Neural progenitor cell (in vitro differentiated cells): ENCODE measurements at regions not wholly inside any gene's neighbourhood (a gene's known extent, or its start where the extent isn't known, plus 50 kb on each side); places are given as distances from the start of the nearest gene placed in this dataset.

Experiments
- DNase-seq: peaks from one replicate; pipeline ENCODE4 v3.0.0-alpha.2; 2016; ENCODE audit warnings: low spot score
- H2AFZ ChIP-seq: fragments of 200-600 bp; sonication (generic); replicated peaks from 2 replicates; pipeline ENCODE4 v1.6.1; 2016; ENCODE audit warnings: antibody characterized with exemption
- H3F3A ChIP-seq: fragments of 200-600 bp; sonication (generic); 2 replicates; pipeline ENCODE4 v1.6.1; 2016; ENCODE audit warnings: antibody characterized with exemption, low read depth
- H3K27ac ChIP-seq: fragments of 200-600 bp; sonication (generic); 2 replicates; pipeline ENCODE4 v1.5.1; 2016; ENCODE audit warnings: mild to moderate bottlenecking
- H3K27me3 ChIP-seq: fragments of 200-600 bp; sonication (generic); 2 replicates; pipeline ENCODE4 v1.6.1; 2016; ENCODE audit warnings: mild to moderate bottlenecking, moderate library complexity
- H3K36me3 ChIP-seq: fragments of 200-600 bp; sonication (generic); 2 replicates; pipeline ENCODE4 v1.5.1; 2016
- H3K4me1 ChIP-seq: fragments of 200-600 bp; sonication (generic); 2 replicates; pipeline ENCODE4 v1.6.1; 2016; ENCODE audit warnings: mixed run types
- H3K4me2 ChIP-seq: fragments of 200-600 bp; sonication (generic); 2 replicates; pipeline ENCODE4 v1.6.1; 2016
- H3K4me3 ChIP-seq: fragments of 200-600 bp; sonication (generic); 2 replicates; pipeline ENCODE4 v1.5.1; 2016
- H3K79me2 ChIP-seq: fragments of 200-600 bp; sonication (generic); 2 replicates; pipeline ENCODE4 v1.6.1; 2016; ENCODE audit warnings: low read depth
- H3K9ac ChIP-seq: fragments of 200-600 bp; sonication (generic); 2 replicates; pipeline ENCODE4 v1.6.1; 2016
- H3K9me3 ChIP-seq: fragments of 200-600 bp; sonication (generic); 2 replicates; pipeline ENCODE4 v1.5.1; 2016; ENCODE audit warnings: low read depth
- H4K20me1 ChIP-seq: fragments of 200-600 bp; sonication (generic); 2 replicates; pipeline ENCODE4 v1.6.1; 2016; ENCODE audit warnings: low read depth
- H3K27ac Mint-ChIP-seq: 3 replicates; pipeline ENCODE4 v1.8.0; 2021; ENCODE audit warnings: mixed read lengths
- H3K27me3 Mint-ChIP-seq: 2 replicates; pipeline ENCODE4 v1.8.0; 2022; ENCODE audit warnings: low read depth, mild to moderate bottlenecking, inconsistent platforms, moderate library complexity, mixed read lengths; ENCODE audit not compliant: insufficient read depth
- H3K36me3 Mint-ChIP-seq: 3 replicates; pipeline ENCODE4 v1.8.0; 2021; ENCODE audit warnings: mixed read lengths
- H3K4me1 Mint-ChIP-seq: 3 replicates; pipeline ENCODE4 v1.8.0; 2021; ENCODE audit warnings: mixed read lengths
- H3K4me3 Mint-ChIP-seq: 3 replicates; pipeline ENCODE4 v1.8.0; 2021; ENCODE audit warnings: mild to moderate bottlenecking, moderate library complexity, mixed read lengths
- H3K9me3 Mint-ChIP-seq: 3 replicates; pipeline ENCODE4 v1.8.0; 2020; ENCODE audit warnings: mixed read lengths
- CTCF ChIP-seq: fragments of 200-600 bp; sonication (generic); IDR thresholded peaks from 2 replicates; pipeline ENCODE4 v1.5.1; 2017; ENCODE audit warnings: antibody characterized with exemption, mild to moderate bottlenecking
- EZH2 ChIP-seq: fragments of 200-600 bp; sonication (generic); IDR thresholded peaks from 2 replicates; pipeline ENCODE4 v1.6.1; 2017; ENCODE audit warnings: antibody characterized with exemption, mild to moderate bottlenecking, moderate library complexity
- EZH2phosphoT487 ChIP-seq: fragments of 200-600 bp; sonication (generic); IDR thresholded peaks from 2 replicates; pipeline ENCODE4 v1.6.1; 2017; ENCODE audit warnings: antibody characterized with exemption

GRCh38 chr20:23284009-23284408 is 66.6 kb upstream of the NXT1 start:
- Mint-ChIP-seq H3K9me3 (no peaks in the 10 kb centered on the region), H3K4me3 (no peak overlapping the region), H3K27me3 (peaks cover 10% of the 10 kb centered on the region), H3K36me3 (no peaks in the 10 kb centered on the region), H3K4me1 (peaks cover 6% of the 10 kb centered on the region), H3K27ac (no peak overlapping the region)
- no peaks in the 10 kb centered on the region for H3F3A ChIP-seq
- H3K9me3 ChIP-seq, result no peaks in the 10 kb centered on the region
- no peaks in the 10 kb centered on the region for H3K36me3 ChIP-seq
- no peak overlapping the region for H2AFZ ChIP-seq
- no peak overlapping the region for H3K27ac ChIP-seq
- H3K9ac ChIP-seq, result no peak overlapping the region
- TF ChIP-seq CTCF (no peak), EZH2 (no peak), EZH2phosphoT487 (no peak)
- no peaks in the 10 kb centered on the region for H3K79me2 ChIP-seq
- no peak overlapping the region for H3K4me2 ChIP-seq
- DNase-seq, result no peak
- H4K20me1 ChIP-seq, result no peaks in the 10 kb centered on the region
- H3K27me3 ChIP-seq, result no peaks in the 10 kb centered on the region
- H3K4me1 ChIP-seq, result peaks cover 9% of the 10 kb centered on the region
- no peak overlapping the region for H3K4me3 ChIP-seq

- H3K4me3 Mint-ChIP-seq, result no peak overlapping the region
- H4K20me1 ChIP-seq, result no peaks in the 10 kb centered on the region
- H3K9me3 Mint-ChIP-seq, result no peaks in the 10 kb centered on the region
- H3K36me3 Mint-ChIP-seq, result no peaks in the 10 kb centered on the region
- no peak for DNase-seq
- no peak overlapping the region for H3K4me2 ChIP-seq
- H3K36me3 ChIP-seq, result no peaks in the 10 kb centered on the region
- H3K27ac ChIP-seq, result no peak overlapping the region
- no peaks in the 10 kb centered on the region for H3F3A ChIP-seq
- no peak overlapping the region for H3K4me3 ChIP-seq
- H2AFZ ChIP-seq, result no peak overlapping the region
- no peak overlapping the region for H3K27ac Mint-ChIP-seq
- peaks cover 4% of the 10 kb centered on the region for H3K4me1 Mint-ChIP-seq
- H3K4me1 ChIP-seq, result peaks cover 8% of the 10 kb centered on the region
- no peak for TF ChIP-seq CTCF
- no peak for TF ChIP-seq EZH2
- TF ChIP-seq EZH2phosphoT487, result no peak
- H3K27me3 ChIP-seq, result no peaks in the 10 kb centered on the region
- H3K27me3 Mint-ChIP-seq, result peaks cover 8% of the 10 kb centered on the region
- H3K79me2 ChIP-seq, result no peaks in the 10 kb centered on the region
- no peaks in the 10 kb centered on the region for H3K9me3 ChIP-seq
- H3K9ac ChIP-seq, result no peak overlapping the region
Observed at GRCh38 chr20:23283096-23283850, 67.3 kb upstream of the NXT1 start.

- Histone ChIP-seq H3K79me2 (no peaks in the 10 kb centered on the region), H3K4me2 (no peak overlapping the region), H3K4me3 (no peak overlapping the region), H3K9ac (no peak overlapping the region), H3K27ac (no peak overlapping the region), H3K4me1 (peaks cover 8% of the 10 kb centered on the region), H3K27me3 (no peaks in the 10 kb centered on the region), H3K36me3 (no peaks in the 10 kb centered on the region), H3F3A (no peaks in the 10 kb centered on the region), H3K9me3 (no peaks in the 10 kb centered on the region), H4K20me1 (no peaks in the 10 kb centered on the region), H2AFZ (no peak overlapping the region)
- no peak overlapping the region for H3K27ac Mint-ChIP-seq
- H3K9me3 Mint-ChIP-seq, result no peaks in the 10 kb centered on the region
- TF ChIP-seq EZH2phosphoT487 (no peak), CTCF (no peak), EZH2 (no peak)
- no peak overlapping the region for H3K4me3 Mint-ChIP-seq
- no peak for DNase-seq
- H3K4me1 Mint-ChIP-seq, result peaks cover 4% of the 10 kb centered on the region
- H3K36me3 Mint-ChIP-seq, result no peaks in the 10 kb centered on the region
- peaks cover 8% of the 10 kb centered on the region for H3K27me3 Mint-ChIP-seq
Observed at GRCh38 chr20:23282546-23282945, 68.0 kb upstream of the NXT1 start.
